ENCODE measurements at regions not wholly inside any gene's neighbourhood (a gene's known extent, or its start where the extent isn't known, plus 50 kb on each side); places are given as distances from the start of the nearest gene placed in this dataset.

DNA sequence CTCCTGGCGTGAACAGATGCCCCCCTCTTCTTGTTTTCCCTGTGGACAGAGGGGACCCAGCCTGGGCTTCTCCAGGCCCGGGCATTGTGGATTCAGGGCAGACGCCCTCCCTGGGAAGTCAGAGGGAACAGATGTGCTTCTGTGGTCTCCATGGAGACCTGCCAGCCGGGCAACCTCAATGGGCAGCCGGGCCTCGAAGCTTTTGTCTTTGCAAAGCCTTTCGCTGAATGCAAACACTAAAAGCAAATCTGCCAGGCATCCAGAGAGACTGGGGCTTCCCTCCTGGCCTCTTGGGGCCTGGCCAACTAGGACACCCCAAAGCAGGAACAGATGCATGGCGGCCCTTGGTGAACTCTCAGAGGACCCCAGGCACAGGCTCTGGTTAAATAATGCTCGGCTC, 370.0 kb upstream of the SULF2 start:
- H3K36me3 ChIP-seq, result no peaks in the 10 kb centered on the region
- no peaks in the 10 kb centered on the region for H3K9me3 ChIP-seq
- TF ChIP-seq, protein P1, sequence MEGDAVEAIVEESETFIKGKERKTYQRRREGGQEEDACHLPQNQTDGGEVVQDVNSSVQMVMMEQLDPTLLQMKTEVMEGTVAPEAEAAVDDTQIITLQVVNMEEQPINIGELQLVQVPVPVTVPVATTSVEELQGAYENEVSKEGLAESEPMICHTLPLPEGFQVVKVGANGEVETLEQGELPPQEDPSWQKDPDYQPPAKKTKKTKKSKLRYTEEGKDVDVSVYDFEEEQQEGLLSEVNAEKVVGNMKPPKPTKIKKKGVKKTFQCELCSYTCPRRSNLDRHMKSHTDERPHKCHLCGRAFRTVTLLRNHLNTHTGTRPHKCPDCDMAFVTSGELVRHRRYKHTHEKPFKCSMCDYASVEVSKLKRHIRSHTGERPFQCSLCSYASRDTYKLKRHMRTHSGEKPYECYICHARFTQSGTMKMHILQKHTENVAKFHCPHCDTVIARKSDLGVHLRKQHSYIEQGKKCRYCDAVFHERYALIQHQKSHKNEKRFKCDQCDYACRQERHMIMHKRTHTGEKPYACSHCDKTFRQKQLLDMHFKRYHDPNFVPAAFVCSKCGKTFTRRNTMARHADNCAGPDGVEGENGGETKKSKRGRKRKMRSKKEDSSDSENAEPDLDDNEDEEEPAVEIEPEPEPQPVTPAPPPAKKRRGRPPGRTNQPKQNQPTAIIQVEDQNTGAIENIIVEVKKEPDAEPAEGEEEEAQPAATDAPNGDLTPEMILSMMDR (IDR thresholded peaks at IDR 0.05), result no peak
- TF ChIP-seq POLR2AphosphoS5 (IDR thresholded peaks at IDR 0.05; ENCODE audit: insufficient read depth in 1 of 2, low read depth in 1 of 2) (no peak), POLR2A (IDR thresholded peaks at IDR 0.05) (no peak)
- DNase-seq (ENCODE audit: extremely low spot score in 2 of 2), result no peak
- H3K4me1 ChIP-seq, result peaks cover 22% of the 10 kb centered on the region
- no peak overlapping the region for H3K27ac ChIP-seq
- H3K4me3 ChIP-seq, result no peak overlapping the region
- no peaks in the 10 kb centered on the region for H3K27me3 ChIP-seq
- intact Hi-C loops (cut with DNase I), result no loop called here

DNA sequence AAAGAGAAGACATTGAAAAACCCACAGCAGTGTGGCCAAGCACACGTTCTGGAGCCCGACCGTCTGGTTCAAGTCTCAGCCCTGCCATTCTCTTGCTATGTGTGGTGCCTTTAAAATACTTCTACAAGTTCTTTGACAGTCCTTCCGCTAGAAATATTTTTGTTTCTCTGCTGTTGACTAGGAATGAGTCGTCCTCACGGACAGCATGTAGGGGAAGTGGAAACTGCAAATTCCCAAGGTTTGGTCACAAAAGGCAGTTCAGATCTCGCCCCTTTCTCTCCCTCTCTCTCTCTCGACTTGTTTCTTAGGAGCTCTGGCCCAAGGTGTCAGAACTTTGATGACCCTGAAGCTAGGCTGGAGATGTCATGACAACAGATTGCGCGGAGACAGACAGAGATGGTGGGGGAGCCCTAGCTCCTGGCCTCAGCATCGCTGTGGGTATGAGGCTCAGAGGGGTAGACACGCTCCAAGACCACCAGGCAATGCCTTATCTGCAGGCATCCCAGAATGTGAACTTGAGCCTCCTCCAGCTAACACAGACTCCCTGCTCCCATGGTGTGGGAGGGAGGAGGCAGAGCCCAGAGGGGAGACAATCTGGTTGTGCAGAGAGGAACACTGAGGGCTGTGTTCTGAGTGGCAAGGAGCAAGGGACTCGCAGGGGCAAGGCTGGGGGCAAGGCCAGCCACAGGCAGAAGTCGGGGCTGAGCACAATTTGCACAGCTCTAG, 368.9 kb upstream of the SULF2 start:
- intact Hi-C loops (cut with DNase I), result no loop called here
- TF ChIP-seq, protein P1 (IDR thresholded peaks at IDR 0.05), result no peak
- no peak for TF ChIP-seq POLR2AphosphoS5 (IDR thresholded peaks at IDR 0.05; ENCODE audit: insufficient read depth in 1 of 2, low read depth in 1 of 2)
- TF ChIP-seq POLR2A (IDR thresholded peaks at IDR 0.05), result no peak
- no peaks in the 10 kb centered on the region for H3K27me3 ChIP-seq
- no peaks in the 10 kb centered on the region for H3K36me3 ChIP-seq
- H3K4me3 ChIP-seq, result no peak overlapping the region
- H3K9me3 ChIP-seq, result no peaks in the 10 kb centered on the region
- no peak for DNase-seq (ENCODE audit: extremely low spot score in 2 of 2)
- peaks cover 18% of the 10 kb centered on the region for H3K4me1 ChIP-seq
- H3K27ac ChIP-seq, result no peak overlapping the region

DNA sequence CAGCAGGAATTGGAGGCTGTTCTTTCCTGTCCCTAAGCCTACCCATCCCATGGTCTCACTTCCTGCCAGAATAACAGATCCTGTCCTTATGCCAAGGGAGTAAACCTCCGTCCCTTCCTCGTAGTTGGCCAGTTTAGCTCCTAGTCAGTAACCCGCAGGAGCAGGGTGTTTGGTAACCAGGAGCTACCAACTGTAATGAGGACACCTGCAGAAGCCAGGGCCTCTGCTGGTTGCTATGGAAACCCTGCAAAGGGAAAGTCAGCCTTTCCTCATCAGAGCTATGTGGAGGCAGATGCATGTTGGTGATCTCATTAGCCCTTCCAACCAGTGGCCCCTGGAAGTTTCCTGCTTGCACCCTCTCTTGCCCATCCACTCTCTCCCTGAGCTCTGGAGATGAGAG, 368.2 kb upstream of the SULF2 start:
- no peaks in the 10 kb centered on the region for H3K9me3 ChIP-seq
- TF ChIP-seq POLR2A (IDR thresholded peaks at IDR 0.05) (no peak), POLR2AphosphoS5 (IDR thresholded peaks at IDR 0.05; ENCODE audit: insufficient read depth in 1 of 2, low read depth in 1 of 2) (no peak)
- TF ChIP-seq, protein P1 (IDR thresholded peaks at IDR 0.05), result no peak
- H3K4me3 ChIP-seq, result no peak overlapping the region
- no peak overlapping the region for H3K27ac ChIP-seq
- no peaks in the 10 kb centered on the region for H3K36me3 ChIP-seq
- H3K4me1 ChIP-seq, result peaks cover 13% of the 10 kb centered on the region
- no peak for DNase-seq (ENCODE audit: extremely low spot score in 2 of 2)
- intact Hi-C loops (cut with DNase I), result no loop called here
- H3K27me3 ChIP-seq, result no peaks in the 10 kb centered on the region

DNA sequence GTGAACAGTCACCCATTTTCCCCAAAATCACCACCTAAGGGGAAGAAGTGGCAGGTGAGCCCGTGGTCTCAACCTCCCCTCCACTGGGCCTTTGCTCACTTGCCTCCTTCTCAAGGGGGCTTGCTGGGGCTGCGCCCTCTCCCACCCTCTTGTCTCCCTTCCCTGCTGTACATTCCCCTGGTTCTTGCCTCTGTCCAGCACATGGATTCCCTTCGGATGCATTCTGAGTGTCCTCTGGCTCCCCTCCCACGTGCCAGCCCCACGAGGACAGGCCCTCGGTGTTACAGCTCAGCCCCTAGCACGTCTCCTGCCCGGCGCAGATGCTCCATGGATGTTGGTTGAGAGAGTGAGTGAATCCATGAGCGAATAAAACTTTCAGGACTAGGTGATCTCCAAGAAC, 367.8 kb upstream of the SULF2 start:
- DNase-seq (ENCODE audit: extremely low spot score in 2 of 2), result no peak
- H3K36me3 ChIP-seq, result no peaks in the 10 kb centered on the region
- no peak overlapping the region for H3K4me3 ChIP-seq
- H3K27me3 ChIP-seq, result no peaks in the 10 kb centered on the region
- H3K27ac ChIP-seq, result no peak overlapping the region
- no peaks in the 10 kb centered on the region for H3K9me3 ChIP-seq
- no peak for TF ChIP-seq POLR2A (IDR thresholded peaks at IDR 0.05)
- TF ChIP-seq, protein P1 (IDR thresholded peaks at IDR 0.05), result no peak
- TF ChIP-seq POLR2AphosphoS5 (IDR thresholded peaks at IDR 0.05; ENCODE audit: insufficient read depth in 1 of 2, low read depth in 1 of 2), result no peak
- peaks cover 13% of the 10 kb centered on the region for H3K4me1 ChIP-seq
- intact Hi-C loops (cut with DNase I), result no loop called here

DNA sequence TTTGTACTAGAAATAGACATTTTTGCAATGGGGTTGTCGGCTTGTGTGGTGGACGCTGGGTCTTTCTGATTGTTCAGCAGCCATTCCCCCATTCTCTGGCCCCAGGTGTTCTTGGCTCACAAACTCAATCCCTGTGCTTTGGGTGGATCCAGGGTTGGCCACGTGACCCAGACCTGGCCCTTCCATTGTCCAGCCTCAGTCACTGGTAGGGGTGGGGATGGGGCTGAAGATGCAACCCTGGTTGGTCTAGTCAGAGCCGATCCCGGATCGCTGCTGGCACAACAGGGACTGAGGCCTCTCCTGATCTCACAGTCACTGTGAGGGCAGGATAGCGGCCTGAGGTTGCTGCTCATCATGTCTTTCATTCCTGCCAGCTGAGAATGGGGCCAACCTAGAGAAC, 365.3 kb upstream of the SULF2 start:
- Histone ChIP-seq H3K36me3 (no peaks in the 10 kb centered on the region), H3K4me3 (no peak overlapping the region), H3K9me3 (no peaks in the 10 kb centered on the region), H3K4me1 (no peaks in the 10 kb centered on the region), H3K27ac (no peak overlapping the region), H3K27me3 (no peaks in the 10 kb centered on the region)
- DNase-seq (ENCODE audit: extremely low spot score in 2 of 2), result no peak
- TF ChIP-seq POLR2A (IDR thresholded peaks at IDR 0.05) (no peak), POLR2AphosphoS5 (IDR thresholded peaks at IDR 0.05; ENCODE audit: insufficient read depth in 1 of 2, low read depth in 1 of 2) (no peak)
- TF ChIP-seq, protein P1 (IDR thresholded peaks at IDR 0.05), result no peak
- intact Hi-C loops (cut with DNase I), result no loop called here
